Panc1 (cell line): ENCODE measurements at regions not wholly inside any gene's neighbourhood (a gene's known extent, or its start where the extent isn't known, plus 50 kb on each side); places are given as distances from the start of the nearest gene placed in this dataset.

Experiments used
- CTCF ChIP-seq: fragments of 450-650 bp; IDR thresholded peaks from 2 replicates; pipeline ENCODE4 v1.5.1; 2017; ENCODE audit warnings: mild to moderate bottlenecking
- POLR2AphosphoS5 ChIP-seq: IDR thresholded peaks from 2 replicates; pipeline ENCODE4 v1.6.1; 2012; ENCODE audit warnings: mild to moderate bottlenecking, low read depth, low read length, moderate library complexity
- TCF7L2 ChIP-seq: IDR thresholded peaks from 2 replicates; pipeline ENCODE4 v1.6.1; 2011; ENCODE audit warnings: mild to moderate bottlenecking, low read depth, low read length, inconsistent platforms

- no peak for TF ChIP-seq CTCF
- TF ChIP-seq POLR2AphosphoS5 = no peak
- TF ChIP-seq TCF7L2 = no peak
Observed at GRCh38 chr2:67950919-67951318, 111.9 kb downstream of the C1D start.
